Keratinocyte (primary cell): ENCODE measurements at regions not wholly inside any gene's neighbourhood (a gene's known extent, or its start where the extent isn't known, plus 50 kb on each side); places are given as distances from the start of the nearest gene placed in this dataset.

ENCODE experiments used
- DNase-seq: peaks from one replicate; pipeline ENCODE4 v3.0.0-alpha.2; 2011; ENCODE audit warnings: low read depth, missing footprints, low spot score
- FAIRE-seq: peaks from 2 replicates; lab custom pipeline; 2011; peaks lifted over from hg19 to GRCh38; lab: Jason Lieb, UNC
- H2AFZ ChIP-seq: 2 replicates; pipeline ENCODE4 v1.6.0; 2012; ENCODE audit warnings: low read length, control low read depth, inconsistent platforms; ENCODE audit not compliant: control insufficient read depth
- H3K27ac ChIP-seq: 2 replicates; pipeline ENCODE4 v1.5.1; 2011; ENCODE audit warnings: low read length; ENCODE audit not compliant: control insufficient read depth, insufficient read depth
- H3K27me3 ChIP-seq: 3 replicates; pipeline ENCODE4 v1.6.0; 2011; ENCODE audit warnings: low read length; ENCODE audit not compliant: control insufficient read depth, insufficient read depth; ENCODE audit errors: extremely low read depth
- H3K36me3 ChIP-seq, 2 experiments: 2 replicates in 1 of 2; 3 replicates in 1 of 2; pipeline ENCODE4 v1.5.1; 2011; ENCODE audit warnings: low read length in 2 of 2, mild to moderate bottlenecking in 1 of 2; ENCODE audit not compliant: control insufficient read depth in 2 of 2, insufficient read depth in 2 of 2; ENCODE audit errors: extremely low read depth in 1 of 2
- H3K4me1 ChIP-seq: 3 replicates; pipeline ENCODE4 v1.5.1; 2011; ENCODE audit warnings: low read length; ENCODE audit not compliant: control insufficient read depth, insufficient read depth; ENCODE audit errors: extremely low read depth
- H3K4me2 ChIP-seq: 3 replicates; pipeline ENCODE4 v1.6.0; 2011; ENCODE audit warnings: low read depth, low read length; ENCODE audit not compliant: control insufficient read depth, insufficient read depth; ENCODE audit errors: extremely low read depth
- H3K4me3 ChIP-seq, 3 experiments: fragments of 200-600 bp in 1 of 3; sonication (generic) in 1 of 3; 2 replicates in 2 of 3; 3 replicates in 1 of 3; pipeline ENCODE4 v1.5.1; 2011 to 2016; ENCODE audit warnings: low read length in 3 of 3, mild to moderate bottlenecking in 3 of 3, control low read depth in 2 of 3, inconsistent platforms in 1 of 3, low read depth in 1 of 3, mixed read lengths in 1 of 3, mixed run types in 1 of 3, moderate library complexity in 1 of 3; ENCODE audit not compliant: control insufficient read depth in 2 of 3, insufficient read depth in 2 of 3; ENCODE audit errors: extremely low read depth in 1 of 3
- H3K79me2 ChIP-seq: 2 replicates; pipeline ENCODE4 v1.6.0; 2012; ENCODE audit warnings: low read length; ENCODE audit not compliant: control insufficient read depth, insufficient read depth
- H3K9ac ChIP-seq: 3 replicates; pipeline ENCODE4 v1.6.0; 2011; ENCODE audit warnings: low read length; ENCODE audit not compliant: control insufficient read depth, insufficient read depth; ENCODE audit errors: extremely low read depth
- H3K9me1 ChIP-seq: 3 replicates; pipeline ENCODE4 v1.6.0; 2011; ENCODE audit warnings: low read length; ENCODE audit not compliant: control insufficient read depth, insufficient read depth; ENCODE audit errors: extremely low read depth
- H3K9me3 ChIP-seq: 2 replicates; pipeline ENCODE4 v1.5.1; 2012; ENCODE audit warnings: low read depth, low read length; ENCODE audit not compliant: control insufficient read depth
- H4K20me1 ChIP-seq: 3 replicates; pipeline ENCODE4 v1.6.0; 2011; ENCODE audit warnings: low read length; ENCODE audit not compliant: control insufficient read depth, insufficient read depth; ENCODE audit errors: extremely low read depth
- EZH2 ChIP-seq: IDR thresholded peaks from one replicate; pipeline ENCODE4 v1.6.1; 2012; ENCODE audit warnings: inconsistent platforms, mild to moderate bottlenecking, low read length, moderate library complexity
- dilution Hi-C: fragments of 300-500 bp; cut with MboI; formaldehyde crosslinking; loops from one replicate; pipeline ENCODE4 v1.7.0; 2020; ENCODE audit warnings: low sequenced_read_pairs; ENCODE audit not compliant: extremely low pct_ligation_motif_present
- TF ChIP-seq, protein P1 (sequence below), 3 experiments: IDR thresholded peaks in 1 of 3; conservative IDR thresholded peaks in 1 of 3; optimal IDR thresholded peaks in 1 of 3; 2 replicates in 2 of 3; 3 replicates in 1 of 3; pipeline versions ENCODE3 to v1.5.1; 2011; ENCODE audit warnings: low read length in 3 of 3, mild to moderate bottlenecking in 3 of 3, moderate library complexity in 2 of 3, control low read depth in 1 of 3, inconsistent platforms in 1 of 3; ENCODE audit not compliant: insufficient read depth in 2 of 3; ENCODE audit errors: extremely low read depth in 1 of 3

DNA sequence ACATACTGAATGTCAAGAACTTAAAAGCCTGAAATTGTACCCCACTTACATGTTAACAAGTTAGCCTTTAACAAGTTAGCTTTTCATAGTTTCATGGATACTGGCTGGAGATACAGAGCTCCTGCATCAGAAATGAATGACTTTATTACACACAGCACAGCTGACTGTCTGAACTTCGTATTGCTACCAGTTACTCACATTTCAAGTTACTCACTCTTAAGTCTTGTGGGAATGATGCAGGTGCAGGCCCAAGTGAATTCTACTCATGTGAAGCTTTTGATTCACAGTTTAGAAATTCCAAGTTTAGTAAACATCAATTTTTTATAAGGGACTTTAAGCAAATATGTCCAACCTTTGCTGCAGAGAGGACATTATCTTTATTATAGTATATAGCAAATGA is 762.2 kb upstream of the PRR20A start:
- dilution Hi-C loops, result no loop called here
- Histone ChIP-seq H3K9ac (no peak overlapping the region), H3K9me1 (no peaks in the 10 kb centered on the region), H3K4me1 (no peaks in the 10 kb centered on the region), H3K4me2 (no peak overlapping the region), H3K9me3 (no peaks in the 10 kb centered on the region), H4K20me1 (no peaks in the 10 kb centered on the region), H3K4me3 (no peak overlapping the region), H3K27ac (no peak overlapping the region), H3K36me3 (no peaks in the 10 kb centered on the region), H3K79me2 (no peaks in the 10 kb centered on the region), H2AFZ (no peak overlapping the region), H3K27me3 (no peaks in the 10 kb centered on the region)
- TF ChIP-seq EZH2, result no peak
- TF ChIP-seq, protein P1, sequence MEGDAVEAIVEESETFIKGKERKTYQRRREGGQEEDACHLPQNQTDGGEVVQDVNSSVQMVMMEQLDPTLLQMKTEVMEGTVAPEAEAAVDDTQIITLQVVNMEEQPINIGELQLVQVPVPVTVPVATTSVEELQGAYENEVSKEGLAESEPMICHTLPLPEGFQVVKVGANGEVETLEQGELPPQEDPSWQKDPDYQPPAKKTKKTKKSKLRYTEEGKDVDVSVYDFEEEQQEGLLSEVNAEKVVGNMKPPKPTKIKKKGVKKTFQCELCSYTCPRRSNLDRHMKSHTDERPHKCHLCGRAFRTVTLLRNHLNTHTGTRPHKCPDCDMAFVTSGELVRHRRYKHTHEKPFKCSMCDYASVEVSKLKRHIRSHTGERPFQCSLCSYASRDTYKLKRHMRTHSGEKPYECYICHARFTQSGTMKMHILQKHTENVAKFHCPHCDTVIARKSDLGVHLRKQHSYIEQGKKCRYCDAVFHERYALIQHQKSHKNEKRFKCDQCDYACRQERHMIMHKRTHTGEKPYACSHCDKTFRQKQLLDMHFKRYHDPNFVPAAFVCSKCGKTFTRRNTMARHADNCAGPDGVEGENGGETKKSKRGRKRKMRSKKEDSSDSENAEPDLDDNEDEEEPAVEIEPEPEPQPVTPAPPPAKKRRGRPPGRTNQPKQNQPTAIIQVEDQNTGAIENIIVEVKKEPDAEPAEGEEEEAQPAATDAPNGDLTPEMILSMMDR (optimal IDR thresholded peaks at IDR 0.05 in 1 of 3, IDR thresholded peaks at IDR 0.05 in 1 of 3, conservative IDR thresholded peaks at IDR 0.05 in 1 of 3; ENCODE audit: extremely low read depth in 1 of 3, insufficient read depth in 2 of 3, low read length in 3 of 3), result no peak
- no peak for FAIRE-seq
- no peak for DNase-seq

DNA sequence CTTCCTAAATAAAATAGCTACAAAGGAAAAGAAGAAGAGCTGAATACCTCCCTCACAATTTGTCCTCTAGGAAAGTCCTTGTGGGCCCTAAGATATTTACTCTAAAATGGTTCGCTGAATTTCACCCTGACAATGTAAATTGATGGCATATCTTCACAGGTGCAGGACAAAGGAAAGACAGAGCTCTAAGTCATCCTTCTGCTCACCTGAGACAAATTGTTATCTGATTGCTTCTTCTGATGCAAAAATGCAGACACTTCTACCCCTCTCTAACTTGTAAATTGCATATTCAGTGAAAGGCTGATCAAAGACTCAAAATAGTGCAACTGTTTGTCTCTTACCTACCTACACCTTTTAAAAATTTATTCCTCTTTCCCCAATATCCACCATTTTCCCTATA is 747.2 kb upstream of the PRR20A start:
- Histone ChIP-seq H3K4me2 (no peak overlapping the region), H3K27ac (no peak overlapping the region), H3K9me1 (no peaks in the 10 kb centered on the region), H2AFZ (no peak overlapping the region), H3K4me1 (no peaks in the 10 kb centered on the region), H3K79me2 (no peaks in the 10 kb centered on the region), H3K36me3 (no peaks in the 10 kb centered on the region), H3K27me3 (no peaks in the 10 kb centered on the region), H4K20me1 (no peaks in the 10 kb centered on the region), H3K4me3 (no peak overlapping the region), H3K9me3 (no peaks in the 10 kb centered on the region), H3K9ac (no peak overlapping the region)
- FAIRE-seq (no peak), DNase-seq (no peak)
- dilution Hi-C loops, result no loop called here
- TF ChIP-seq, protein P1 (optimal IDR thresholded peaks at IDR 0.05 in 1 of 3, IDR thresholded peaks at IDR 0.05 in 1 of 3, conservative IDR thresholded peaks at IDR 0.05 in 1 of 3; ENCODE audit: extremely low read depth in 1 of 3, insufficient read depth in 2 of 3, low read length in 3 of 3), result no peak
- TF ChIP-seq EZH2, result no peak
